AG04450 (cell line): ENCODE measurements at regions not wholly inside any gene's neighbourhood (a gene's known extent, or its start where the extent isn't known, plus 50 kb on each side); places are given as distances from the start of the nearest gene placed in this dataset.
A peak's percentile ranks its signal among the peaks of the same experiment; 100 is the strongest.

Experiments used
- CTCF ChIA-PET: fragments of 300-600, 350-600 bp; formaldehyde crosslinking; extraction: SDS; loops from one replicate; lab custom pipeline; 2022; ENCODE audit warnings: antibody characterized with exemption, inconsistent platforms; lab: Charles Lee
- POLR2A ChIA-PET: fragments of 350-600 bp; formaldehyde crosslinking; extraction: SDS; loops from one replicate; lab custom pipeline; 2021; ENCODE audit warnings: antibody characterized with exemption, inconsistent platforms; lab: Yijun Ruan, JAX
- DNase-seq: peaks from one replicate; pipeline ENCODE4 v3.0.0-alpha.2; 2011; ENCODE audit warnings: low read depth, low spot score
- H3K27ac ChIP-seq: one replicate; pipeline ENCODE4 v1.5.1; 2012; ENCODE audit warnings: low read depth, low read length, control low read depth
- H3K27me3 ChIP-seq: one replicate; pipeline ENCODE4 v1.6.0; 2012; ENCODE audit warnings: low read length; ENCODE audit not compliant: control insufficient read depth, insufficient read depth
- H3K4me3 ChIP-seq: 2 replicates; pipeline ENCODE4 v1.5.1; 2011; ENCODE audit warnings: mild to moderate bottlenecking, low read depth, low read length, control low read depth
- H3K9me3 ChIP-seq: 2 replicates; pipeline ENCODE4 v1.5.1; 2012; ENCODE audit warnings: low read length; ENCODE audit not compliant: control insufficient read depth, insufficient read depth
- CTCF ChIP-seq: IDR thresholded peaks from 2 replicates; pipeline ENCODE4 v1.5.1; 2011; ENCODE audit warnings: low read depth, low read length, control low read depth, inconsistent platforms

- ChIA-PET POLR2A (no interaction called here), CTCF (no interaction called here)
- TF ChIP-seq CTCF = no peak
- Histone ChIP-seq H3K4me3 (no peak overlapping the region), H3K27me3 (no peaks in the 10 kb centered on the region), H3K27ac (no peak overlapping the region), H3K9me3 (peaks cover 20% of the 10 kb centered on the region)
- DNase-seq = no peak
Measured at GRCh38 chr5:71828291-71829040, 109.4 kb downstream of the CARTPT start.

GRCh38 chr5:71829206-71829605 is 110.1 kb downstream of the CARTPT start:
- TF ChIP-seq CTCF = no peak
- H3K9me3 ChIP-seq = peaks cover 20% of the 10 kb centered on the region
- ChIA-PET CTCF (no interaction called here), POLR2A (no interaction called here)
- H3K4me3 ChIP-seq = no peak overlapping the region
- no peak overlapping the region for H3K27ac ChIP-seq
- H3K27me3 ChIP-seq = no peaks in the 10 kb centered on the region
- no peak for DNase-seq

- no peak overlapping the region for H3K4me3 ChIP-seq
- H3K27ac ChIP-seq = no peak overlapping the region
- POLR2A ChIA-PET = no interaction called here
- peaks cover 13% of the 10 kb centered on the region for H3K9me3 ChIP-seq
- H3K27me3 ChIP-seq = no peaks in the 10 kb centered on the region
- CTCF ChIA-PET = interaction anchor here (1.4 kb wide), 1 partner anchor 187 kb away, joined by 3 read pairs; no protein-coding TSS in a partner anchor
- no peak for TF ChIP-seq CTCF
- DNase-seq = peak; percentile 43
Measured at GRCh38 chr5:71830681-71831539, 111.8 kb downstream of the CARTPT start.

- H3K9me3 ChIP-seq = peaks cover 1% of the 10 kb centered on the region; the same call in 1 of the 2 replicates
- TF ChIP-seq CTCF = no peak
- no peak for DNase-seq
- H3K27me3 ChIP-seq = no peaks in the 10 kb centered on the region
- H3K4me3 ChIP-seq = no peak overlapping the region
- POLR2A ChIA-PET = interaction anchor here (0.6 kb wide), 1 partner anchor 14 kb away, joined by 3 read pairs; no protein-coding TSS in a partner anchor
- CTCF ChIA-PET = no interaction called here
- H3K27ac ChIP-seq = no peak overlapping the region
Measured at GRCh38 chr5:71832812-71833715, 114.0 kb downstream of the CARTPT start.
